NCI-H2196 (cell line): ENCODE measurements at regions not wholly inside any gene's neighbourhood (a gene's known extent, or its start where the extent isn't known, plus 50 kb on each side); places are given as distances from the start of the nearest gene placed in this dataset.

Experiments
- DNase-seq: peaks from one replicate; lab custom pipeline; 2025; ENCODE audit not compliant: unreplicated experiment; lab: John Stamatoyannopoulos, UW

DNA sequence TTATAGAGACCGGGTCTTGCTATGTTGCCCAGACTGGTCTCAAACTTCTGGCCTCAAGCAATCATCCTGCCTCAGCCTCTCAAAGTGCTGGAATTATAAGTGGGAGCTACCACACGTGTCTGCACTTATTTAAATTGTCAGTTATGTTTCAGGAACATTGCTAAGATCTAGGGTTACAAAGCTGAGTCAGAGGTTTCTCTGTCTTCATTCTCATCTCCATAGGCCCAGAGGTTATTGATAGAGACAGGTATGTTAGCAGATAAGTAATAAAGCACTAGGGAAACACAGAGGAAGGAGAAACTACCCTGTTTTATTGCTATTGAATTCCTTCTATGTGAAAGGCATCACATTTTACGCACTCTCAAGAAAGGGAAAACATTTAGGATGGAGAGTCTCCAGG lies 214.1 kb downstream of the REEP3 start:
- no peak for DNase-seq

- no peak for DNase-seq
These were observed 217.2 kb downstream of the REEP3 start for GRCh38 chr10:63738410-63738809.

- no peak for DNase-seq
These were observed 223.1 kb downstream of the REEP3 start for GRCh38 chr10:63744060-63744941.

- DNase-seq = no peak
These were observed 228.7 kb downstream of the REEP3 start for GRCh38 chr10:63749915-63750314.

DNA sequence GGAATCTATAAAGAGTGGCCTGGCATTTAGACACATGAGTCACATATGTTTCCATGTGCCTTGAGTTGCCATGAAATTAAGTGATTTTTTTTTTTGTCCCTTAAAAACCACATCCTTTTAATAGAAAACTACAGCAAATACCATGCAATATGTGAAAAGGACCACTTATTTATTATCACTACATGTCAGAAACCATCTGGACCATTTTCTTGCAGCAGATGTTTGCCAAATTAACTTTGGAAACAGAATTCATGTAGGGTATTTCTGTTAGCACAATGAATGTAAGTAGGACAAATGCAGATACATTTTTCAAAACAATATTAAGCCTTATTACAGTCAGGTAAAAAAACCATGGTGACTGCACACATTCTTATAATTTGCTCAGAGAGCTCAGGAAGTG lies 230.6 kb downstream of the REEP3 start:
- no peak for DNase-seq

- DNase-seq = no peak
These were observed 231.1 kb downstream of the REEP3 start for GRCh38 chr10:63752318-63752717.

DNA sequence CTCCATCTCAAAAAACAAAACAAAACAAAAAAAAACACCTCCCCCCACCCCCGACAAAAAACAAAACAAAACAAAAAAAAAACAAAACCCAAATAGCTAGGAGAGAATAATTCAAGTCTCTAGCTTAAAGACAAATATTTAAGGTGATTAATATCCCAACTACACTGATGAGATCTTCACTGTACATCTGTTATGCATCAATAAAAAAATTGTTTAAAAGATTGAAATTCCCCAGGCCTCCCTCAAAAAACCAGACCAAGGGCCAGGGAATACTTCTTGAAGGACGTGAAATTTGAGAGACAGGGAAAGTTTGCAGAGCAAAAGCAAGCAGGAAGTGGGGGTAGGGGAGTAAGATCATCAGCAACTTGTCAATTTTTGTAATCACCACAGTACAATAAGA lies 232.6 kb downstream of the REEP3 start:
- DNase-seq = no peak

GRCh38 chr10:63755441-63755840 lies 234.2 kb downstream of the REEP3 start:
- DNase-seq = no peak

GRCh38 chr10:63757067-63757466 lies 235.9 kb downstream of the REEP3 start:
- no peak for DNase-seq

- no peak for DNase-seq
These were observed 236.9 kb downstream of the REEP3 start for GRCh38 chr10:63758080-63758479.

GRCh38 chr10:63759335-63759734 lies 238.1 kb downstream of the REEP3 start:
- DNase-seq = no peak

DNA sequence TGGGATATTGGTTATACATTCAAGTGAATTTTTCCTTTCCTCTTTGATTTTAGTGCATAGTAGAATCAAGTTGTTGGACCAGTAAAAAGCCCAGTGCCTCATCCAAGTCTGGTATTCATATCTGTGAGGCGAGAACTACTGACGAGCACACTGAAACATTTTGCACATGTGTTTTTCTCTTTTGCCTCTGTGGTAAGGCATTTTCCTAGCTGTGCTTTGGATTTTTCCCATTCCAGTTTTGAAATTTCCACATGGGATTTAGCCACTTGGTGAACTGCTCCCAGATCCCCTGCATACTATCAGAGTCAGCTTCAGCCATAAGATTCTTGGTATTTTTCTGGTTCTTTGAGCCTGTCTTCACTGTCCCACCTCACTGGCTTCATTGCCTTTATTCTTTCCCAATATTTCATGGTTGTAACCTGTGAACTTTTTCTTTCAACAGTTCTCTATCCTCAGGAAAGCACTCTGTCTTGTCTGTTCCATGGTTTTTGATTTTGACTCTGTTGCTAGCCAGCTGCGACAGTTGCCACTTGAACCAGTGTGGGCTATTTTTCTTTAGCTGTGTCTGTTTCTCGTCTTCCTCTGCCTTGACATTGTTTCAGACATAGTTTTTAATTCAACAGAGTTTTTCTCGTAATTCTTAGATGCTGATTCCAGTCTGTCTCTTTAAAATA lies 239.0 kb downstream of the REEP3 start:
- no peak for DNase-seq

DNA sequence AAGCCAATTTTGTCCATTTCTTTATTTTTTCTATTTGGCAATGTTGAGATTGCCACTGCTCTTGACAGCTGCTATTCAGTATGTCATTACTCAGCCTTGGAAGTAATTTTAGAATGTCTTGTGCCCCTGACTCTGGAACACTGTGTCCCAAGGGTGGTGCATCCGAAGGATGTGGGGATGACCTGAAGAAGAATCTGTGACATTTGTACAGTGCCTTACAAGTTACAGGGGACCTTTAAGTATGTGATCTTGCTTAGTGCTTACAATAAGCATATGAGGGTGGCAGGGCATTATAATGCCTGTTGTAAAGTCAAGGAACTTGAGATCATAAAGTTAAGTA lies 239.5 kb downstream of the REEP3 start:
- no peak for DNase-seq

- no peak for DNase-seq
These were observed 240.0 kb downstream of the REEP3 start for GRCh38 chr10:63761243-63761642.

DNA sequence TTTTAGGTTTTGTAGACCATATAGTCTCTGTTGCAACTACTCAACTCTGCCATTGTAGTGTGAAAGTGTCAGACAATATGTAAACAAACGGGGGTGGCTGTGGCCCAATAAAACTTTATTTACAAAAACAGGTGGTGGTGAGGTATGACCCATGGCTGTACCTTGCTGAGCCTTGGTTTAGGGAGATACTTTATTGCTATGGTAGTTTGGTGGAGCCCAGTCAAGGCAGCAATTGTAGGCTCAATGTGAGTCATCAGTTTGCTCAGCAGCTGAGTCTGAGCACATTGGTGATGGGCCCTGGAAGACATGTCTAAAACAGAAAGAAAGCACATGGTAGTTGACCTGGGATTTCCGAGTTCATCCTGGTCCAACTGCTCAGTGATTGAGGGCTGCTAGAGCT lies 242.5 kb downstream of the REEP3 start:
- no peak for DNase-seq

GRCh38 chr10:63765126-63765525 lies 243.9 kb downstream of the REEP3 start:
- no peak for DNase-seq

- DNase-seq = no peak
These were observed 245.5 kb downstream of the REEP3 start for GRCh38 chr10:63766745-63767137.

DNA sequence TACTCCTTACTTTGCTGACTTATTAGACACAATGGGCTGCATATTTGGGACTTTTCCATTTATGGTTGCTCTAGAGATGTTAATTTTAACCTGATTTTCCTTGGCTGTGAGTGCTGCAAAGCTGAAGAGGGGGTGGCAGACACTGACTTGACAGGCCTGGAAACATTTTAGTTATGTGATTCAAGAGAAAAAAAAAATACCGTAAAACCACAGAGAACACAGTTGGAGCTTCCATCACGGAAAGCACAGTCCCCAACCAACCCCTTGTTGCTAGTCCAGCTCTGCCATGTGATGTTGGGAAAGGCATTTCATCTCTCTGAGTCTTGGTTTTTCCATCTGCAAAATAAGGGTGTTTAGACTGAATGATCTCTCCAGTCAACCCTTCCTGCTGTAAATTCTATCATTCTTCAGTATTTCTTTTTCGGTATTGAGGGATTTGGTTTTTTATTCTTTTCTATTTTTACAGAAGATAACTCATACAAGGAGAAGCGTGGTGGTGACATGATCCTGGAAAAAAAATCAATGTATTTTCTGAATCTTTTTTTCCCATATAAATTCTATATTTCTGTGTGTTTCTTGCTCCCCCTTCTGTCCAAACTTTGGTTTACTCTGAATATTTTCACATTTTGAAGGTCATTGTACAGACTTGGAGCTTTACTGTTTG lies 246.1 kb downstream of the REEP3 start:
- DNase-seq = peak; percentile 1

DNA sequence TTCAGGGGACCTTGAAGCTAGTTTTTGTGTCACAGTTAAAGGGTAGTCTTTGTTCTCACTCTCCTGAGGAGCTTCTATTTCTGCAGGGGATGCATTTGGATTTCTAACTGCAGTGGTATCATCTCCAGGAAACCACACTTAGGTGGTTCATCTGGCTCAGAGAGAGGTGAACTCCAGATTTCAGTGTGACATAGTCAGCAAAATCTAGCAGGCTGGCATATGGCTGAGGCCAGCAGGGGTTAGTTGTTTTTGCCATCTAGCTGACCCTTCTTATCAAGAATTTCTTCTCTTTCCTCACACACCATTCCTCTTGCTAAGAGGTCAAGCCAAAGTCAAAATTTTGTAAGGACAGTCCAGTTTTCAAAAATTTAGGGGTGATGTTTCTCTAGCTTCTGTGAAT lies 248.2 kb downstream of the REEP3 start:
- no peak for DNase-seq

DNA sequence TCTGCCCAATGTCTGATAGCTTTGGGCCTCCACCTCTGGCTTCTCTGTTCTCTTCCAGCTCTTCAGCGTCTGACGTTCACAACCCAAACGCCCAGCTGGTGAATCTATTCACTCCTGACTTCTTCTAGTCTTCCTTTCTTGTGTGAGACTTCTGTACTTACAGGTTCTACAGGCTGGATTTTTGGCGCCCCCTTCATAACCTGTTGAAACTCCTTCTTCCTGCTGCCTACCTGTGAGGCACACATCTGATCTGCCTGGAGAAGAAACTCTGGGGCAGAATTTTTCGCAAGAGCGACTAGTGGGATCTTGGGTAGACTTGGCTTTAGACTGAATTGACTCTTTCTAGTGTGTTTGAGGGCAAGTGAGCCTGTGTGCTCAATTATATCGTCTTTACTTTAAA lies 249.3 kb downstream of the REEP3 start:
- DNase-seq = no peak

GRCh38 chr10:63772491-63772890 lies 251.3 kb downstream of the REEP3 start:
- no peak for DNase-seq

- no peak for DNase-seq
These were observed 251.9 kb downstream of the REEP3 start for GRCh38 chr10:63773106-63773505.
